ENCODE measurements at regions not wholly inside any gene's neighbourhood (a gene's known extent, or its start where the extent isn't known, plus 50 kb on each side); places are given as distances from the start of the nearest gene placed in this dataset.

- ATAC-seq (no peak), DNase-seq (ENCODE audit: low read depth, low spot score) (no peak), FAIRE-seq (no peak)
- H2AFZ ChIP-seq (ENCODE audit: control insufficient read depth, low read depth, low read length), result no peak overlapping the region
- RAD21 ChIA-PET (ENCODE audit: unreplicated experiment), result no interaction called here
- SMC1A ChIA-PET (ENCODE audit: uncharacterized antibody, unreplicated experiment), result no interaction called here
- CTCF ChIA-PET, result interaction anchor here (0.6 kb wide), 2 partner anchors 31 to 94 kb away, joined by 3 read pairs; no protein-coding TSS in a partner anchor
- no peaks in the 10 kb centered on the region for H3K27me3 ChIP-seq (replicated peaks in 1 of 2; ENCODE audit: control insufficient read depth in 2 of 2, insufficient read depth in 2 of 2, low read length in 1 of 2)
- no peak overlapping the region for H3K9ac ChIP-seq (ENCODE audit: control insufficient read depth, insufficient read depth, low read length)
- H3K79me2 ChIP-seq (ENCODE audit: control insufficient read depth, insufficient read depth, low read length), result no peaks in the 10 kb centered on the region
- POLR2A ChIA-PET, result no interaction called here
- no peak overlapping the region for H3K4me3 ChIP-seq
- no TSS peak for BruUV-seq (replicated peaks)
- in situ Hi-C loops (cut with MboI) (no loop called here), intact Hi-C loops (cut with micrococcal nuclease; ENCODE audit: unreplicated experiment) (no loop called here)
- H4K20me1 ChIP-seq (ENCODE audit: control insufficient read depth, insufficient read depth), result no peaks in the 10 kb centered on the region
- H3K36me3 ChIP-seq (ENCODE audit: control insufficient read depth in 2 of 2, insufficient read depth in 2 of 2, low read length in 1 of 2), result no peaks in the 10 kb centered on the region
- H3K27ac ChIP-seq (ENCODE audit: control insufficient read depth, insufficient read depth), result no peak overlapping the region
- no peak overlapping the region for H3K4me2 ChIP-seq (ENCODE audit: control insufficient read depth, insufficient read depth)
- no peaks in the 10 kb centered on the region for H3K9me3 ChIP-seq (replicated peaks; ENCODE audit: control insufficient read depth, insufficient read depth, low read length)
- H3K4me1 ChIP-seq (ENCODE audit: control insufficient read depth, insufficient read depth, low read length), result no peaks in the 10 kb centered on the region
- 36% methylated on average over 11 of the region's 11 CpGs for WGBS (ENCODE audit: insufficient coverage, insufficient replicate concordance, low lambda C conversion rate, missing lambda C conversion rate)
- no peak for TF ChIP-seq NBN (IDR thresholded peaks at IDR 0.05)
- no peak for TF ChIP-seq SKIL (IDR thresholded peaks at IDR 0.05; ENCODE audit: low read depth, poor library complexity, severe bottlenecking)
- TF ChIP-seq ZBTB11 (CRISPR knock-in tag; IDR thresholded peaks at IDR 0.05), result no peak
- no peak for TF ChIP-seq BHLHE40 (IDR thresholded peaks at IDR 0.05; ENCODE audit: borderline replicate concordance in 1 of 2, low read depth in 2 of 2, low read length in 1 of 2)
- TF ChIP-seq IRF5 (IDR thresholded peaks at IDR 0.05; ENCODE audit: borderline replicate concordance), result no peak
- TF ChIP-seq NKRF (conservative IDR thresholded peaks at IDR 0.05), result no peak
- no peak for TF ChIP-seq E2F8 (IDR thresholded peaks at IDR 0.05; ENCODE audit: low read depth, partially characterized antibody)
- no peak for TF ChIP-seq FOXK2 (IDR thresholded peaks at IDR 0.05)
- no peak for TF ChIP-seq WRNIP1 (IDR thresholded peaks at IDR 0.05; ENCODE audit: borderline replicate concordance, low read depth, low read length)
- no peak for TF ChIP-seq TAF1 (IDR thresholded peaks at IDR 0.05; ENCODE audit: borderline replicate concordance, low read depth, low read length)
Observed at GRCh38 chr5:167248257-167248656, 1043.2 kb upstream of the WWC1 start.

Measured in GM12878 (cell line).